HEK293T (cell line): ENCODE measurements at regions not wholly inside any gene's neighbourhood (a gene's known extent, or its start where the extent isn't known, plus 50 kb on each side); places are given as distances from the start of the nearest gene placed in this dataset.
"Not testable (repeated sequence)": the region's sequence is repeated elsewhere in the genome, so short reads cannot be mapped to it uniquely, and the experiment has no call there.

Experiments
- CTCF ChIA-PET: fragments of 350-600 bp; formaldehyde crosslinking; extraction: SDS; loops from one replicate; lab custom pipeline; 2021; ENCODE audit warnings: antibody characterized with exemption, inconsistent platforms; lab: Yijun Ruan, JAX
- POLR2A ChIA-PET: fragments of 350-600 bp; formaldehyde crosslinking; extraction: SDS; loops from one replicate; lab custom pipeline; 2020; ENCODE audit warnings: antibody characterized with exemption, inconsistent platforms; lab: Yijun Ruan, JAX
- DNase-seq: peaks from one replicate; pipeline ENCODE4 v3.0.0; 2012; ENCODE audit warnings: mixed read lengths; ENCODE audit errors: extremely low spot score
- ARNT ChIP-seq: fragments of 450-650 bp; IDR thresholded peaks from 2 replicates; pipeline ENCODE4 v1.6.1; 2017; ENCODE audit warnings: mild to moderate bottlenecking
- BHLHE40 ChIP-seq: fragments of 450-650 bp; IDR thresholded peaks from 2 replicates; pipeline ENCODE4 v1.6.1; 2016; ENCODE audit warnings: mild to moderate bottlenecking, moderate library complexity, borderline replicate concordance
- CTBP1 ChIP-seq: fragments of 450-650 bp; IDR thresholded peaks from 2 replicates; pipeline ENCODE4 v1.6.1; 2016; ENCODE audit warnings: borderline replicate concordance
- ELF4 ChIP-seq: fragments of 450-650 bp; IDR thresholded peaks from 2 replicates; pipeline ENCODE4 v1.6.1; 2017; ENCODE audit warnings: antibody characterized with exemption
- FOXA1 ChIP-seq: fragments of 450-650 bp; IDR thresholded peaks from 2 replicates; pipeline ENCODE4 v1.6.1; 2016; ENCODE audit warnings: mild to moderate bottlenecking
- FOXK2 ChIP-seq: fragments of 450-650 bp; IDR thresholded peaks from 2 replicates; pipeline ENCODE4 v1.6.1; 2016; ENCODE audit warnings: mild to moderate bottlenecking
- FOXM1 ChIP-seq: fragments of 450-650 bp; IDR thresholded peaks from 2 replicates; pipeline ENCODE4 v1.6.1; 2017; ENCODE audit warnings: mild to moderate bottlenecking, borderline replicate concordance
- HDGF ChIP-seq: fragments of 450-650 bp; IDR thresholded peaks from 2 replicates; pipeline ENCODE4 v1.6.1; 2017; ENCODE audit warnings: antibody characterized with exemption, borderline replicate concordance
- L3MBTL2 ChIP-seq: fragments of 450-650 bp; conservative IDR thresholded peaks from 2 replicates; pipeline ENCODE4 v1.6.1; 2016; ENCODE audit warnings: mild to moderate bottlenecking
- LEF1 ChIP-seq: fragments of 450-650 bp; IDR thresholded peaks from 2 replicates; pipeline ENCODE4 v1.6.1; 2017; ENCODE audit warnings: mild to moderate bottlenecking, borderline replicate concordance
- NFRKB ChIP-seq: fragments of 450-650 bp; IDR thresholded peaks from 2 replicates; pipeline ENCODE4 v1.6.1; 2016; ENCODE audit warnings: mild to moderate bottlenecking, moderate library complexity
- PKNOX1 ChIP-seq: fragments of 450-650 bp; IDR thresholded peaks from 2 replicates; pipeline ENCODE4 v1.6.1; 2016
- SP1 ChIP-seq: fragments of 450-650 bp; IDR thresholded peaks from 2 replicates; pipeline ENCODE4 v1.6.1; 2017
- SUZ12 ChIP-seq: fragments of 450-650 bp; IDR thresholded peaks from 2 replicates; pipeline ENCODE4 v1.6.1; 2016; ENCODE audit warnings: mild to moderate bottlenecking
- TARDBP ChIP-seq: fragments of 450-650 bp; IDR thresholded peaks from 2 replicates; pipeline ENCODE4 v1.6.1; 2016
- ZNF384 ChIP-seq: fragments of 450-650 bp; IDR thresholded peaks from 2 replicates; pipeline ENCODE4 v1.6.1; 2016

- CTCF ChIA-PET = no interaction called here
- TF ChIP-seq FOXA1 (no peak), SP1 (no peak), SUZ12 (no peak), TARDBP (no peak), BHLHE40 (no peak), ARNT (no peak), LEF1 (no peak), ELF4 (no peak), L3MBTL2 (no peak), FOXK2 (no peak), PKNOX1 (no peak), CTBP1 (no peak), HDGF (no peak), ZNF384 (no peak), FOXM1 (no peak)
- DNase-seq = no peak
- POLR2A ChIA-PET = no interaction called here
These were observed 139.7 kb downstream of the FBXO4 start for GRCh38 chr5:42064821-42065220.

- no peak for DNase-seq
- ChIA-PET CTCF (interaction anchor here (2.9 kb wide), 1 partner anchor 9 kb away, joined by 17 read pairs; no protein-coding TSS in a partner anchor), POLR2A (no interaction called here)
- no peak for TF ChIP-seq FOXA1
- no peak for TF ChIP-seq FOXM1
- TF ChIP-seq LEF1 = no peak
- TF ChIP-seq L3MBTL2 = no peak
- TF ChIP-seq TARDBP = no peak
- no peak for TF ChIP-seq ELF4
These were observed 141.1 kb downstream of the FBXO4 start for GRCh38 chr5:42066131-42066530.

GRCh38 chr5:42074353-42074752 is 149.3 kb downstream of the FBXO4 start:
- POLR2A ChIA-PET = no interaction called here
- CTCF ChIA-PET = no interaction called here
- TF ChIP-seq LEF1 = no peak
- TF ChIP-seq PKNOX1 = no peak
- no peak for TF ChIP-seq BHLHE40
- TF ChIP-seq SUZ12 = no peak
- no peak for TF ChIP-seq CTBP1
- TF ChIP-seq SP1 = no peak
- no peak for TF ChIP-seq FOXK2
- no peak for TF ChIP-seq ZNF384
- TF ChIP-seq FOXM1 = no peak
- no peak for TF ChIP-seq FOXA1
- TF ChIP-seq HDGF = no peak
- no peak for TF ChIP-seq ELF4
- no peak for TF ChIP-seq L3MBTL2
- TF ChIP-seq TARDBP = no peak
- TF ChIP-seq NFRKB = no peak
- no peak for DNase-seq

GRCh38 chr5:42089705-42090104 is 164.6 kb downstream of the FBXO4 start:
- CTCF ChIA-PET = no interaction called here
- POLR2A ChIA-PET = no interaction called here
- no peak for DNase-seq
- no peak for TF ChIP-seq ELF4
- TF ChIP-seq NFRKB = no peak
- TF ChIP-seq FOXK2 = no peak
- TF ChIP-seq L3MBTL2 = no peak
- TF ChIP-seq ARNT = no peak
- no peak for TF ChIP-seq SUZ12
- TF ChIP-seq BHLHE40 = no peak
- TF ChIP-seq CTBP1 = no peak
- no peak for TF ChIP-seq PKNOX1
- no peak for TF ChIP-seq LEF1
- no peak for TF ChIP-seq ZNF384
- TF ChIP-seq TARDBP = no peak
- TF ChIP-seq HDGF = no peak
- TF ChIP-seq SP1 = no peak
- TF ChIP-seq FOXA1 = no peak
- no peak for TF ChIP-seq FOXM1

- no peak for DNase-seq
- ChIA-PET POLR2A (no interaction called here), CTCF (no interaction called here)
- no peak for TF ChIP-seq SUZ12
- TF ChIP-seq FOXA1 = no peak
- no peak for TF ChIP-seq NFRKB
- TF ChIP-seq FOXM1 = no peak
- TF ChIP-seq L3MBTL2 = no peak
- TF ChIP-seq ARNT = no peak
- no peak for TF ChIP-seq TARDBP
- TF ChIP-seq ELF4 = no peak
- no peak for TF ChIP-seq CTBP1
- no peak for TF ChIP-seq LEF1
- no peak for TF ChIP-seq HDGF
- TF ChIP-seq SP1 = no peak
- TF ChIP-seq PKNOX1 = no peak
- TF ChIP-seq BHLHE40 = no peak
- no peak for TF ChIP-seq ZNF384
- TF ChIP-seq FOXK2 = no peak
These were observed 165.1 kb downstream of the FBXO4 start for GRCh38 chr5:42090162-42090561.

GRCh38 chr5:42099846-42100245 is 174.8 kb downstream of the FBXO4 start:
- CTCF ChIA-PET, POLR2A ChIA-PET, DNase-seq: not testable (repeated sequence)
